Transverse colon (tissue), 4 donors: ENCODE measurements at regions not wholly inside any gene's neighbourhood (a gene's known extent, or its start where the extent isn't known, plus 50 kb on each side); places are given as distances from the start of the nearest gene placed in this dataset.

Source experiments
- DNase-seq: peaks from one replicate; pipeline ENCODE4 v3.0.0-alpha.2; 2019
- H3K27ac ChIP-seq, 4 donors: fragments of 200-600 bp; sonication (generic); 2 replicates each; pipeline ENCODE4 v1.5.1; 2016 to 2018; ENCODE audit warnings: inconsistent platforms in 4 of 4
- H3K27me3 ChIP-seq: fragments of 200-600 bp; sonication (generic); 2 replicates; pipeline ENCODE4 v1.5.1; 2017; ENCODE audit warnings: inconsistent platforms
- H3K36me3 ChIP-seq, 4 donors: fragments of 200-600 bp; sonication (generic); 2 replicates each; pipeline ENCODE4 v1.5.1; 2017 to 2019; ENCODE audit warnings: inconsistent platforms in 4 of 4
- H3K4me1 ChIP-seq, 4 donors: fragments of 200-600 bp; sonication (generic); 2 replicates each; pipeline ENCODE4 v1.5.1; 2017 to 2020; ENCODE audit warnings: inconsistent platforms in 4 of 4
- H3K4me3 ChIP-seq, 4 donors: fragments of 200-600 bp; sonication (generic); 1 replicate in 1 of 4; 2 replicates in 3 of 4; pipeline versions ENCODE4 v1.5.1 to v1.6.1; 2017 to 2019; ENCODE audit warnings: inconsistent platforms in 4 of 4
- H3K9me3 ChIP-seq, 2 donors: fragments of 200-600 bp; sonication (generic); 2 replicates each; pipeline ENCODE4 v1.5.1; 2017 to 2019; ENCODE audit warnings: inconsistent platforms in 2 of 2
- EP300 ChIP-seq: sonication (generic); formaldehyde crosslinking; IDR thresholded peaks from one replicate; pipeline ENCODE4 v1.6.1; 2017; ENCODE audit warnings: antibody characterized with exemption, low read depth
- POLR2A ChIP-seq: fragments of 450-650 bp; IDR thresholded peaks from one replicate; pipeline ENCODE4 v1.6.1; 2016; ENCODE audit warnings: antibody characterized with exemption, mild to moderate bottlenecking, moderate library complexity
- POLR2AphosphoS5 ChIP-seq, 3 donors: sonication (generic); formaldehyde crosslinking; IDR thresholded peaks; one replicate each; pipeline ENCODE4 v1.6.1; 2016; ENCODE audit warnings: antibody characterized with exemption in 3 of 3
- WGBS, 2 donors: methylation state at CpG; one replicate each; pipeline ENCODE4 v1.1.5; 2018; ENCODE audit warnings: low coverage in 1 of 2; 5-methylcytosine and 5-hydroxymethylcytosine counted together
- in situ Hi-C, 4 donors: fragments of 200-750 bp; cut with MboI; loops; one replicate each; pipeline versions ENCODE4 v1.15.0 to v1.15.1; 2017; ENCODE audit warnings: low sequenced_read_pairs in 3 of 4, low pct_ligation_motif_present in 1 of 4, low pct_unique_long_range_greater_than_20kb in 1 of 4
- intact Hi-C: fragments of 100-400 bp; cut with DNase I; formaldehyde crosslinking; loops from one replicate; pipeline ENCODE4 v1.15.1; 2023; ENCODE audit warnings: low total_unique reads
- TF ChIP-seq, protein P1 (sequence below), 5 experiments: fragments of 200-600 bp in 3 of 5; fragments of 450-650 bp in 2 of 5; sonication (generic) in 3 of 5; IDR thresholded peaks; 1 replicate in 2 of 5; 2 replicates in 3 of 5; pipeline ENCODE4 v1.5.1; 2016 to 2017; ENCODE audit warnings: antibody characterized with exemption in 5 of 5, inconsistent platforms in 3 of 5, mild to moderate bottlenecking in 2 of 5, moderate library complexity in 1 of 5

DNA sequence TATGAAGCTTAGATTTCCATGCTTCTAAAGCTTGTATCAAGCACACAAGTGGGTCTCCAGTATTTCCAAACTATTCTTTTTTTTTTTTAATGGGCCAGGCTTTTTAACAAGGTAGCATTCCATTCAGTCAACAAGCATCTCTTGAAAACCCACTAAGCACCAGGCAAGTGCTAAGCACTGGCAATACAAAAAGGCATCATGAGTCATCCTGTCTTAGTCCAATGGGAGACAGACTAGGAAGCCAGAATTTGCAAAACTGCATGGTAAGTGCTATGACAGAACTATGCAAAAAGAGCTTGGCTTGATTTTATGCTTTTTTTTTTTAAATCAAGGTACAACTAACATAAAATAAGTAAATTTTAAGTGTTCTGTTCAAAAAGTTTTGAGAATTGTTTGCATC is 109.3 kb upstream of the DST start:
- Histone ChIP-seq H3K36me3 (no peaks in the 10 kb centered on the region), H3K27me3 (no peaks in the 10 kb centered on the region), H3K4me3 (no peak overlapping the region), H3K4me1 (peaks cover 0 to 27% (median 7%) of the 10 kb centered on the region in 4 donors), H3K27ac (no peak overlapping the region), H3K9me3 (no peaks in the 10 kb centered on the region)
- no peak for DNase-seq
- in situ Hi-C loops, result no loop called here
- intact Hi-C loops, result no loop called here
- TF ChIP-seq EP300 (no peak), POLR2AphosphoS5 (IDR thresholded peaks at IDR 0.05) (no peak), POLR2A (no peak)
- TF ChIP-seq, protein P1, sequence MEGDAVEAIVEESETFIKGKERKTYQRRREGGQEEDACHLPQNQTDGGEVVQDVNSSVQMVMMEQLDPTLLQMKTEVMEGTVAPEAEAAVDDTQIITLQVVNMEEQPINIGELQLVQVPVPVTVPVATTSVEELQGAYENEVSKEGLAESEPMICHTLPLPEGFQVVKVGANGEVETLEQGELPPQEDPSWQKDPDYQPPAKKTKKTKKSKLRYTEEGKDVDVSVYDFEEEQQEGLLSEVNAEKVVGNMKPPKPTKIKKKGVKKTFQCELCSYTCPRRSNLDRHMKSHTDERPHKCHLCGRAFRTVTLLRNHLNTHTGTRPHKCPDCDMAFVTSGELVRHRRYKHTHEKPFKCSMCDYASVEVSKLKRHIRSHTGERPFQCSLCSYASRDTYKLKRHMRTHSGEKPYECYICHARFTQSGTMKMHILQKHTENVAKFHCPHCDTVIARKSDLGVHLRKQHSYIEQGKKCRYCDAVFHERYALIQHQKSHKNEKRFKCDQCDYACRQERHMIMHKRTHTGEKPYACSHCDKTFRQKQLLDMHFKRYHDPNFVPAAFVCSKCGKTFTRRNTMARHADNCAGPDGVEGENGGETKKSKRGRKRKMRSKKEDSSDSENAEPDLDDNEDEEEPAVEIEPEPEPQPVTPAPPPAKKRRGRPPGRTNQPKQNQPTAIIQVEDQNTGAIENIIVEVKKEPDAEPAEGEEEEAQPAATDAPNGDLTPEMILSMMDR (IDR thresholded peaks at IDR 0.05), result no peak

DNA sequence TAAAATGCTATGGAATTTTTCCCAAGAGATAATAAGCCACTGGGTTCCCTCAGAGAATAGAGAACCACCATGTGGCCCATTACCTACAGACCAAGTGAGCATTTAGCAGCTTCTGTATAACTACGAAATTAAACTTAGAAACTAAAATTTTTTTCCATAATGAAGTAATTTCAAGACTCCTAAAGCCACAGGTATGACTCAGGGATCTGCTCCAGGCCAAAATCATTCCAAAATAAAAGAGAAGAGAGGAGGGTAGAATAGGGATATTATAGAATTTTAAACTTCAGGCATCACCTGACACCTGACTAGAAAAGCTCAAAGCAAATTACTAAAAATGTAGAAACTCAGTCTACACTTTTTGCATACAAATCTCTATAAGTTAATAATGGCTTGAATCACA is 108.9 kb upstream of the DST start:
- TF ChIP-seq, protein P1 (IDR thresholded peaks at IDR 0.05), result no peak
- TF ChIP-seq POLR2A (no peak), POLR2AphosphoS5 (IDR thresholded peaks at IDR 0.05) (no peak), EP300 (no peak)
- DNase-seq, result no peak
- Histone ChIP-seq H3K9me3 (no peaks in the 10 kb centered on the region), H3K27ac (no peak overlapping the region), H3K27me3 (no peaks in the 10 kb centered on the region), H3K4me3 (no peak overlapping the region), H3K36me3 (no peaks in the 10 kb centered on the region), H3K4me1 (peaks cover 0 to 23% (median 5%) of the 10 kb centered on the region in 4 donors)
- in situ Hi-C loops, result no loop called here
- intact Hi-C loops, result no loop called here
- 81% methylated on average over 1 of the region's 1 CpG; no CpG with 5 or more reads in 1 of the 2 donors for WGBS, 2 donors

DNA sequence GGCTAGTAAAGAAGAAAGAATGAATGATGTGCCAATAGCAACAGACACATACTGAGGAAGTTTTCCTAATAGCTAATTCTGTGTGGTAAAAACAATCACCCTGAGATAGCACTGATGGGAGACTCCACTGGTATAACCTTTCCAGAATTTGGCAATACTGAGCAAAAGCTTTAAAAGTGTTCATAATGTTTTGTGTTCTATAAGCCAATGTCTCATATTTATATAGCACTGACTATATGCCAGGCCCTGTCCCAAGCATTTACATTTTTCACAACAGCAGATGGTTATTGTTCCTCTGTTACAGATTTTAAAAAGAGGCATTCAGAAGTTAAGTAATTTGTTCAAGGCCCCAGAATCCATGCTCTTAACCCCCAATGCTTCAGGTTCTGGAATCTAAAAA is 108.0 kb upstream of the DST start:
- intact Hi-C loops (no loop called here), in situ Hi-C loops (no loop called here)
- Histone ChIP-seq H3K27me3 (no peaks in the 10 kb centered on the region), H3K36me3 (no peaks in the 10 kb centered on the region), H3K4me1 (peaks cover 0 to 14% (median 0%) of the 10 kb centered on the region in 4 donors), H3K9me3 (no peaks in the 10 kb centered on the region), H3K27ac (peak overlapping the region in 1 of 4 donors; percentile 42), H3K4me3 (no peak overlapping the region)
- no peak for DNase-seq
- TF ChIP-seq POLR2A (no peak), EP300 (no peak), POLR2AphosphoS5 (IDR thresholded peaks at IDR 0.05) (no peak)
- TF ChIP-seq, protein P1 (IDR thresholded peaks at IDR 0.05), result no peak

DNA sequence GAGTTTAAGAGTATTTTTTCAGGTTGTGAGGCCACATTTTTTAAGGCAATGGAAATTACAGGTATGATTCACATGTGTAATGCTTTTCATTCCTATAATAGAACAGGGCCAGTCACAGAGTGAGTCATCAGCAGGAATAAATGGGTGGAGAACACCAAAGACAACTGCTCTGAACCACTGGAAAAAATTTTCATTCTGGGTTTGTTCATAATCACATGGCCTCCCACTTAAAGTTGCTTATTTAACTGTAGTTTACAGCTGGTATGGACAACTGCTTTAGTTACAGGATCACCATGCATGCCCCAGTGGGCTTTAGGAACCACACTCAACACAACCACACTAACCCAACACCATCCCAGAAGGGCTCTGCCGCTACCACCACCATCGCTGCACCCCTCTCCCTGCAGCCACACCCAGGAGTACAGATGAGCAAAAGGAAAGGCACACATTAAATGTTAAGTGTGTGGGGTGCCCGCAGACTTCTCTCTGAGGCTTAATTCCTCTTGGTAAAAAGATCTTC is 107.0 kb upstream of the DST start:
- Histone ChIP-seq H3K4me1 (peaks cover 0 to 13% (median 0%) of the 10 kb centered on the region in 4 donors), H3K9me3 (no peaks in the 10 kb centered on the region), H3K27me3 (no peaks in the 10 kb centered on the region), H3K4me3 (no peak overlapping the region), H3K27ac (peak overlapping the region in 1 of 4 donors; percentile 42), H3K36me3 (no peaks in the 10 kb centered on the region)
- DNase-seq, result no peak
- intact Hi-C loops, result no loop called here
- TF ChIP-seq POLR2AphosphoS5 (IDR thresholded peaks at IDR 0.05), result peak in 1 of 3 donors; percentile 11
- no peak for TF ChIP-seq EP300
- TF ChIP-seq, protein P1 (IDR thresholded peaks at IDR 0.05), result no peak
- 97% methylated on average over 3 of the region's 3 CpGs; no CpG with 5 or more reads in 1 of the 2 donors for WGBS, 2 donors
- in situ Hi-C loops, result no loop called here
